GM12878 (cell line): ENCODE measurements at regions not wholly inside any gene's neighbourhood (a gene's known extent, or its start where the extent isn't known, plus 50 kb on each side); places are given as distances from the start of the nearest gene placed in this dataset.

Experiments
- ATAC-seq: fragments of 200-7000 bp; cut with Tn5 transposase; 3 replicates; pipeline ENCODE4 v1.9.1; 2020; ENCODE audit warnings: mild to moderate bottlenecking, moderate library complexity
- BruUV-seq: library from RNA; stranded (reverse); fragments of 400-500 nt; replicated peaks from 2 replicates; lab custom pipeline; 2021; lab: Mats Ljungman, UMichigan
- CTCF ChIA-PET: fragments of 300-600 bp; sonication (Branson Sonifier 250); formaldehyde crosslinking; extraction: SDS; loops from one replicate; lab custom pipeline; 2021; ENCODE audit warnings: inconsistent platforms; lab: Yijun Ruan, JAX
- POLR2A ChIA-PET: fragments of 350-600 bp; formaldehyde crosslinking; extraction: SDS; loops from one replicate; lab custom pipeline; 2021; ENCODE audit warnings: inconsistent platforms; lab: Charles Lee
- RAD21 ChIA-PET: fragments of 300-600 bp; sonication (Branson Sonifier 250); formaldehyde crosslinking; loops from one replicate; lab custom pipeline; 2023; ENCODE audit warnings: antibody characterized with exemption; ENCODE audit not compliant: unreplicated experiment; lab: Charles Lee
- SMC1A ChIA-PET: fragments of 300-600 bp; sonication (Branson Sonifier 250); formaldehyde crosslinking; loops from one replicate; lab custom pipeline; 2023; ENCODE audit not compliant: unreplicated experiment, uncharacterized antibody; lab: Charles Lee
- DNase-seq: peaks from one replicate; pipeline ENCODE4 v3.0.0-alpha.2; 2011; ENCODE audit warnings: low read depth, low spot score
- FAIRE-seq: peaks from 3 replicates; lab custom pipeline; 2011; peaks lifted over from hg19 to GRCh38; lab: Jason Lieb, UNC
- H2AFZ ChIP-seq: 2 replicates; pipeline ENCODE4 v1.6.0; 2011; ENCODE audit warnings: low read depth, low read length, control low read depth; ENCODE audit not compliant: control insufficient read depth
- H3K27ac ChIP-seq: 2 replicates; pipeline ENCODE4 v1.5.1; 2011; ENCODE audit warnings: control low read depth; ENCODE audit not compliant: control insufficient read depth, insufficient read depth
- H3K27me3 ChIP-seq, 2 experiments: replicated peaks in 1 of 2; 2 replicates each; pipeline versions ENCODE4 v1.6.0 to v1.6.1; 2011; ENCODE audit warnings: low read length in 1 of 2; ENCODE audit not compliant: control insufficient read depth in 2 of 2, insufficient read depth in 2 of 2
- H3K36me3 ChIP-seq, 2 experiments: 2 replicates each; pipeline ENCODE4 v1.5.1; 2011; ENCODE audit warnings: low read length in 1 of 2; ENCODE audit not compliant: control insufficient read depth in 2 of 2, insufficient read depth in 2 of 2
- H3K4me1 ChIP-seq: 2 replicates; pipeline ENCODE4 v1.6.1; 2011; ENCODE audit warnings: mild to moderate bottlenecking, low read length, moderate library complexity, mixed read lengths; ENCODE audit not compliant: control insufficient read depth, insufficient read depth
- H3K4me2 ChIP-seq: 2 replicates; pipeline ENCODE4 v1.6.0; 2011; ENCODE audit warnings: control low read depth; ENCODE audit not compliant: control insufficient read depth, insufficient read depth
- H3K4me3 ChIP-seq: fragments of 200-600 bp; sonication (generic); 2 replicates; pipeline ENCODE4 v1.5.1; 2016
- H3K79me2 ChIP-seq: 2 replicates; pipeline ENCODE4 v1.6.0; 2011; ENCODE audit warnings: low read length; ENCODE audit not compliant: control insufficient read depth, insufficient read depth
- H3K9ac ChIP-seq: 2 replicates; pipeline ENCODE4 v1.8.0; 2011; ENCODE audit warnings: low read length, control low read depth, mixed read lengths; ENCODE audit not compliant: control insufficient read depth, insufficient read depth
- H3K9me3 ChIP-seq: replicated peaks from 3 replicates; pipeline ENCODE4 v1.5.1; 2011; ENCODE audit warnings: mild to moderate bottlenecking, low read length; ENCODE audit not compliant: control insufficient read depth, insufficient read depth
- H4K20me1 ChIP-seq: 2 replicates; pipeline ENCODE4 v1.6.0; 2011; ENCODE audit not compliant: control insufficient read depth, insufficient read depth
- ATF7 ChIP-seq: fragments of 450-650 bp; IDR thresholded peaks from 2 replicates; pipeline ENCODE4 v1.6.1; 2016; ENCODE audit warnings: low read depth, mild to moderate bottlenecking
- CHD1 ChIP-seq: IDR thresholded peaks from 2 replicates; pipeline ENCODE4 v1.6.1; 2012; ENCODE audit warnings: low read depth, low read length, improper control_type of control experiment
- EGR1 ChIP-seq, 2 experiments: IDR thresholded peaks; 1 replicate in 1 of 2; 2 replicates in 1 of 2; pipeline ENCODE4 v1.6.1; 2011 to 2012; ENCODE audit warnings: low read depth in 2 of 2, low read length in 2 of 2, borderline replicate concordance in 1 of 2, mild to moderate bottlenecking in 1 of 2, moderate library complexity in 1 of 2
- EZH2 ChIP-seq: IDR thresholded peaks from 2 replicates; pipeline ENCODE4 v1.6.1; 2012; ENCODE audit warnings: low read depth, mild to moderate bottlenecking, control low read depth, inconsistent platforms, low read length, borderline replicate concordance; ENCODE audit not compliant: control insufficient read depth
- FOXK2 ChIP-seq: fragments of 450-650 bp; IDR thresholded peaks from 2 replicates; pipeline ENCODE4 v1.6.1; 2017; ENCODE audit warnings: mild to moderate bottlenecking, moderate library complexity
- HDAC2 ChIP-seq: fragments of 200-600 bp; sonication (generic); IDR thresholded peaks from 2 replicates; pipeline ENCODE4 v1.6.1; 2017
- IRF3 ChIP-seq: fragments of 450-650 bp; IDR thresholded peaks from 2 replicates; pipeline ENCODE4 v1.6.1; 2014; ENCODE audit warnings: mild to moderate bottlenecking
- NR2C2 ChIP-seq: IDR thresholded peaks from 2 replicates; pipeline ENCODE4 v1.6.1; 2011; ENCODE audit warnings: borderline replicate concordance, low read depth; ENCODE audit not compliant: control insufficient read depth, insufficient read length
- PAX8 ChIP-seq: fragments of 450-650 bp; IDR thresholded peaks from 2 replicates; pipeline ENCODE4 v1.6.1; 2017; ENCODE audit warnings: mild to moderate bottlenecking, moderate library complexity
- POLR2AphosphoS5 ChIP-seq: IDR thresholded peaks from 2 replicates; pipeline ENCODE4 v1.6.1; 2011; ENCODE audit warnings: mild to moderate bottlenecking, low read length, inconsistent platforms
- RFX5 ChIP-seq: IDR thresholded peaks from 2 replicates; pipeline ENCODE4 v1.6.1; 2011; ENCODE audit warnings: low read depth, low read length, improper control_type of control experiment
- SMAD5 ChIP-seq: IDR thresholded peaks from 2 replicates; pipeline ENCODE4 v1.6.1; 2016; ENCODE audit warnings: antibody characterized with exemption, low read depth
- SRF ChIP-seq, 2 experiments: IDR thresholded peaks; 2 replicates each; pipeline ENCODE4 v1.6.1; 2011; ENCODE audit warnings: low read depth in 2 of 2, low read length in 2 of 2, mild to moderate bottlenecking in 1 of 2, moderate library complexity in 1 of 2
- SUZ12 ChIP-seq: fragments of 200-600 bp; sonication (generic); IDR thresholded peaks from one replicate; pipeline ENCODE4 v1.6.1; 2018; ENCODE audit warnings: antibody characterized with exemption, mild to moderate bottlenecking; ENCODE audit not compliant: unreplicated experiment
- WGBS: methylation state at CpG from one replicate; pipeline ENCODE4 v1.1.6; 2016; ENCODE audit warnings: low lambda C conversion rate; ENCODE audit not compliant: insufficient replicate concordance, insufficient coverage; ENCODE audit errors: missing lambda C conversion rate; 5-methylcytosine and 5-hydroxymethylcytosine counted together
- in situ Hi-C: fragments of 300-500 bp; cut with MboI; formaldehyde crosslinking; loops from 9 replicates; pipeline ENCODE4 v1.14.3; 2018; ENCODE audit warnings: mixed read lengths
- intact Hi-C: fragments of 100-400 bp; cut with micrococcal nuclease; formaldehyde crosslinking; loops from one replicate; pipeline ENCODE4 v1.14.2; 2022; ENCODE audit not compliant: unreplicated experiment
- TF ChIP-seq, protein P1 (sequence below): IDR thresholded peaks from 2 replicates; pipeline ENCODE4 v1.6.1; 2012; ENCODE audit warnings: low read depth, low read length, improper control_type of control experiment

DNA sequence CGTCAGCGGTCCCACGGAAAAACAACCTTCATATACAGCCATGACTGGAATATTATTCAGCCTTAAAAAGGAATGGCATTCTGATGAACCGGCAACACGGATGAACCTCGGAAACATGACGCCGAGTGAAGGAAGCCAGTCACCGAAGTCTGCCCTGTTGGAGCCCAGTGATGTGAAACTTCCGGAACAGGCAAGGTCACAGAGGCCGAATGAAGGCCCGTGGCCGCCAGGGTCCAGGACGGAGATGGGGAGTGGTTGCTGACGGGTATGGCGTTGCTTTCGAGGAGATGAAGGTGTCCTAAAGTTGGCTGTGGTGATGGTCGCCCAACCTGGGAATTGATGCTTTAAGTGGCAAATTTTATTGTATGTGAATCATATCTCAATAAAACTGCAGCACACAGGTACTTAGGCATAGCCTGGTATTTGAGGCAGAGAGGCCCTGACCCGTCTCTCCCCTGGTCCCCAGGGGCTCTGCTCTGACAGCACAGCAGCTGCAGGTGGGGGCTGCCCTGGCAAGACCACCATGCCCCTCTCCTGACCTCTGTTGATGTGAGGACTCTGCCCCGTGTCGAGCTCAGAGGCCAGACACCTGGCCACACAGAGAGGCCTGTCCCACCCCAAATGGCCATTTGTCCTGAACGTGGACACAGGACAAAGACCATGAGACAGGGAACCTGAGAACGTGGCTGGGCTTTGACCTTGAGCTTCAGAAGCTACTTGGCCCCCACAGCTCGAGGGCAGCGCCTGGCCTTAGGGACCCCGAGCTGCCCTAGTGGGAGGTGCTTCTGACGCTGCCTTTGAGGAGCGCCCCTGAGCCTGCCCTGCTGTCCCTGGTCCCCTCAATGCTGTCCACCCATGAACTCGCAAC lies 1090.8 kb downstream of the BRD1 start:
- H3K4me2 ChIP-seq, result no peak overlapping the region
- DNase-seq (no peak), ATAC-seq (no peak), FAIRE-seq (no peak)
- H4K20me1 ChIP-seq, result no peaks in the 10 kb centered on the region
- H3K79me2 ChIP-seq, result no peaks in the 10 kb centered on the region
- TF ChIP-seq SRF (IDR thresholded peaks at IDR 0.05; ENCODE audit: low read depth in 2 of 2, low read length in 2 of 2) (no peak), SMAD5 (no peak), SUZ12 (no peak), POLR2AphosphoS5 (no peak), EZH2 (no peak)
- BruUV-seq, result no TSS peak
- in situ Hi-C loops, result no loop called here
- no peak overlapping the region for H3K9ac ChIP-seq
- ChIA-PET RAD21 (no interaction called here), SMC1A (no interaction called here), CTCF (no interaction called here), POLR2A (no interaction called here)
- H3K27ac ChIP-seq, result no peak overlapping the region
- no peaks in the 10 kb centered on the region; the same call in 2 of the 3 replicates for H3K9me3 ChIP-seq
- intact Hi-C loops, result no loop called here
- no peaks in the 10 kb centered on the region for H3K4me1 ChIP-seq
- no peak overlapping the region for H2AFZ ChIP-seq
- no peak overlapping the region for H3K4me3 ChIP-seq
- no peaks in the 10 kb centered on the region for H3K36me3 ChIP-seq
- 37% methylated on average over 29 of the region's 29 CpGs for WGBS
- no peaks in the 10 kb centered on the region for H3K27me3 ChIP-seq

GRCh38 chr22:48734961-48735360 lies 1092.7 kb downstream of the BRD1 start:
- H3K4me1 ChIP-seq, result no peaks in the 10 kb centered on the region
- H3K27ac ChIP-seq, result no peak overlapping the region
- H2AFZ ChIP-seq, result no peak overlapping the region
- no TSS peak for BruUV-seq
- H3K4me3 ChIP-seq, result no peak overlapping the region
- POLR2A ChIA-PET, result no interaction called here
- no peaks in the 10 kb centered on the region for H4K20me1 ChIP-seq
- FAIRE-seq (no peak), DNase-seq (no peak), ATAC-seq (no peak)
- CTCF ChIA-PET, result no interaction called here
- H3K27me3 ChIP-seq, result no peaks in the 10 kb centered on the region
- H3K9me3 ChIP-seq, result no peaks in the 10 kb centered on the region; the same call in 2 of the 3 replicates
- no peaks in the 10 kb centered on the region for H3K79me2 ChIP-seq
- no peak overlapping the region for H3K9ac ChIP-seq
- intact Hi-C loops, result no loop called here
- WGBS, result 31% methylated on average over 15 of the region's 16 CpGs
- RAD21 ChIA-PET, result no interaction called here
- SMC1A ChIA-PET, result no interaction called here
- H3K4me2 ChIP-seq, result no peak overlapping the region
- in situ Hi-C loops, result no loop called here
- no peaks in the 10 kb centered on the region for H3K36me3 ChIP-seq
- TF ChIP-seq EGR1 (IDR thresholded peaks at IDR 0.05; ENCODE audit: borderline replicate concordance in 1 of 2, low read depth in 2 of 2, low read length in 2 of 2) (no peak), ATF7 (no peak), HDAC2 (no peak), IRF3 (no peak), RFX5 (no peak), CHD1 (no peak), PAX8 (no peak), FOXK2 (no peak), NR2C2 (no peak)
- TF ChIP-seq, protein P1, sequence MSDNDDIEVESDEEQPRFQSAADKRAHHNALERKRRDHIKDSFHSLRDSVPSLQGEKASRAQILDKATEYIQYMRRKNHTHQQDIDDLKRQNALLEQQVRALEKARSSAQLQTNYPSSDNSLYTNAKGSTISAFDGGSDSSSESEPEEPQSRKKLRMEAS, result no peak
